ENCODE measurements at regions not wholly inside any gene's neighbourhood (a gene's known extent, or its start where the extent isn't known, plus 50 kb on each side); places are given as distances from the start of the nearest gene placed in this dataset.

DNA sequence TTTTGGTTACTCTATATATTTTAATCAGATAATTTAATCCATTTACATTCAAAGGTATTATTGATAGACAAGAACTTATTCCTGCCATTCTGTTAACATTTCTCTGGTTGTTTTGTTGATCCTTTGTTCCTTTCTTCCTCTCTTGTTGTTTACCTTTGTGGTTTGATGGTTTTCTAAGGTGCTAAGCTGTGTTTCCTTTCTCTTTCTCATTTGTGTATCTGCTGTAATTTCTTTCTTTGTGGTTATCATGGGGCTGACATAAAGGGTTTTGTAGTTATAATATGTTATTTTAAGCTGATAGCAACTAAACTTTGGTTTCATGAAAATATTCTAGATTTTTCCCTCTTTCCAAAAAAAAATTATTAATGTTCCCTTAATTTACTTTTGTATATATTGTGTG, 179.2 kb downstream of the NDUFA10 start:
- H3F3A ChIP-seq (ENCODE audit: insufficient read depth, low read length): no peaks in the 10 kb centered on the region
- no peak overlapping the region for H3K27ac ChIP-seq (ENCODE audit: low read depth, low read length, poor library complexity, severe bottlenecking)
- H3K9me2 ChIP-seq (ENCODE audit: low read depth, low read length): no peaks in the 10 kb centered on the region
- no peaks in the 10 kb centered on the region for H3K9me3 ChIP-seq (ENCODE audit: low read length)
- H3K36me3 ChIP-seq (ENCODE audit: insufficient read depth, low read length): no peaks in the 10 kb centered on the region
- TF ChIP-seq, protein P1, sequence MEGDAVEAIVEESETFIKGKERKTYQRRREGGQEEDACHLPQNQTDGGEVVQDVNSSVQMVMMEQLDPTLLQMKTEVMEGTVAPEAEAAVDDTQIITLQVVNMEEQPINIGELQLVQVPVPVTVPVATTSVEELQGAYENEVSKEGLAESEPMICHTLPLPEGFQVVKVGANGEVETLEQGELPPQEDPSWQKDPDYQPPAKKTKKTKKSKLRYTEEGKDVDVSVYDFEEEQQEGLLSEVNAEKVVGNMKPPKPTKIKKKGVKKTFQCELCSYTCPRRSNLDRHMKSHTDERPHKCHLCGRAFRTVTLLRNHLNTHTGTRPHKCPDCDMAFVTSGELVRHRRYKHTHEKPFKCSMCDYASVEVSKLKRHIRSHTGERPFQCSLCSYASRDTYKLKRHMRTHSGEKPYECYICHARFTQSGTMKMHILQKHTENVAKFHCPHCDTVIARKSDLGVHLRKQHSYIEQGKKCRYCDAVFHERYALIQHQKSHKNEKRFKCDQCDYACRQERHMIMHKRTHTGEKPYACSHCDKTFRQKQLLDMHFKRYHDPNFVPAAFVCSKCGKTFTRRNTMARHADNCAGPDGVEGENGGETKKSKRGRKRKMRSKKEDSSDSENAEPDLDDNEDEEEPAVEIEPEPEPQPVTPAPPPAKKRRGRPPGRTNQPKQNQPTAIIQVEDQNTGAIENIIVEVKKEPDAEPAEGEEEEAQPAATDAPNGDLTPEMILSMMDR (IDR thresholded peaks at IDR 0.05; ENCODE audit: low read length): no peak
- no peak for TF ChIP-seq EZH2 (IDR thresholded peaks at IDR 0.05; ENCODE audit: borderline replicate concordance, low read length)
- H3K27me3 ChIP-seq (ENCODE audit: insufficient read depth, low read length): no peaks in the 10 kb centered on the region
- no peak overlapping the region for H3K4me2 ChIP-seq (ENCODE audit: low read length)
- no peaks in the 10 kb centered on the region for H4K20me1 ChIP-seq (ENCODE audit: insufficient read depth, low read length)
- H3K4me1 ChIP-seq (ENCODE audit: insufficient read depth, low read length, severe bottlenecking): no peaks in the 10 kb centered on the region
- H3K9ac ChIP-seq (ENCODE audit: low read length): no peak overlapping the region
- no peak overlapping the region for H2AFZ ChIP-seq (ENCODE audit: low read length)
- H3K4me3 ChIP-seq (ENCODE audit: low read depth, low read length, poor library complexity, severe bottlenecking): no peak overlapping the region
- no peaks in the 10 kb centered on the region for H3K79me2 ChIP-seq (ENCODE audit: insufficient read depth, low read length)

- no peak overlapping the region for H3K27ac ChIP-seq (ENCODE audit: low read depth, low read length, poor library complexity, severe bottlenecking)
- TF ChIP-seq, protein P1 (IDR thresholded peaks at IDR 0.05; ENCODE audit: low read length): no peak
- TF ChIP-seq EZH2 (IDR thresholded peaks at IDR 0.05; ENCODE audit: borderline replicate concordance, low read length): no peak
- no peak overlapping the region for H3K9ac ChIP-seq (ENCODE audit: low read length)
- H2AFZ ChIP-seq (ENCODE audit: low read length): no peak overlapping the region
- H3K9me2 ChIP-seq (ENCODE audit: low read depth, low read length): no peaks in the 10 kb centered on the region
- no peaks in the 10 kb centered on the region for H3F3A ChIP-seq (ENCODE audit: insufficient read depth, low read length)
- H3K36me3 ChIP-seq (ENCODE audit: insufficient read depth, low read length): no peaks in the 10 kb centered on the region
- no peaks in the 10 kb centered on the region for H3K79me2 ChIP-seq (ENCODE audit: insufficient read depth, low read length)
- H3K4me2 ChIP-seq (ENCODE audit: low read length): no peak overlapping the region
- no peaks in the 10 kb centered on the region for H3K27me3 ChIP-seq (ENCODE audit: insufficient read depth, low read length)
- no peaks in the 10 kb centered on the region for H3K4me1 ChIP-seq (ENCODE audit: insufficient read depth, low read length, severe bottlenecking)
- H4K20me1 ChIP-seq (ENCODE audit: insufficient read depth, low read length): no peaks in the 10 kb centered on the region
- H3K4me3 ChIP-seq (ENCODE audit: low read depth, low read length, poor library complexity, severe bottlenecking): no peak overlapping the region
- H3K9me3 ChIP-seq (ENCODE audit: low read length): no peaks in the 10 kb centered on the region
Measured at GRCh38 chr2:239839306-239839705, 185.8 kb downstream of the NDUFA10 start.

DNA sequence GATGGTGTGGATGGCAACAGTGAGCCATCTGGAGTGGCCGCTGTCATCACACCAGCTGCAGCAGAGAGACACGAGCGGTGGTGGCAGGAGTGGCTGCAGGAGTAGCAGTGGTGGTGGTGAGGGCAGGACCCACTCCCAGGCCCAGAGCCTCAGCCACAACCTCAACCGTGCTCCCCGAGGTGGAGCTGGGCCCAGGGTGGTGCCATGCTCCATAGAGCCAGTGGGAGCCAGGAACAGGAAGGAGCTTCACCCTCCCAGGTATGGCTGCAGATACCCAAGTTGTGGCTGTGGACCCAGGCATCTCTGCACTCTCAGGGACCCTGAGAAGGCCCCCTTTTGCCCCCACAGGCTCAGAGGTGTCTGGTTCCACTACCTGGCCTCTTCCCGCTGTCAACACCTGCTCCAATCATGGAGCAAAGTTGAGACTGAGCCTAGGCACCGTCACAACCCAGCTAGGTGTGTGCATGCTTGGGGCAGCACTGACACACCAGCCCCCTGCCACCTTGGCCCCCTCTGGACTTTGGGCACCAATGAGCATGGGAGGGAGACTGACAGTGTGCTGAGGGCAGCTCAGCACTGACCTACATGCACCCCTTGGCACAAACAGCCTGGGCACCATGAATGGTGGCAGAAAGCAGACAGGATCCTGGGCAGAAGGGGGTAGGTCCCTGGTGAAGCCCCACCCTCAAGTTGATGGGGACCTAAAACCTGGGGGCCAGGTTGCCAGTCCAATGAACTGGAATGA, 188.9 kb downstream of the NDUFA10 start:
- H3K79me2 ChIP-seq (ENCODE audit: insufficient read depth, low read length): no peaks in the 10 kb centered on the region
- H3K9me3 ChIP-seq (ENCODE audit: low read length): no peaks in the 10 kb centered on the region
- H3K27ac ChIP-seq (ENCODE audit: low read depth, low read length, poor library complexity, severe bottlenecking): no peak overlapping the region
- H2AFZ ChIP-seq (ENCODE audit: low read length): no peak overlapping the region
- H3K4me2 ChIP-seq (ENCODE audit: low read length): no peak overlapping the region
- no peaks in the 10 kb centered on the region for H3K36me3 ChIP-seq (ENCODE audit: insufficient read depth, low read length)
- no peaks in the 10 kb centered on the region for H3K4me1 ChIP-seq (ENCODE audit: insufficient read depth, low read length, severe bottlenecking)
- H3K9ac ChIP-seq (ENCODE audit: low read length): no peak overlapping the region
- no peak for TF ChIP-seq EZH2 (IDR thresholded peaks at IDR 0.05; ENCODE audit: borderline replicate concordance, low read length)
- TF ChIP-seq, protein P1 (IDR thresholded peaks at IDR 0.05; ENCODE audit: low read length): no peak
- H3K27me3 ChIP-seq (ENCODE audit: insufficient read depth, low read length): no peaks in the 10 kb centered on the region
- H3K9me2 ChIP-seq (ENCODE audit: low read depth, low read length): no peaks in the 10 kb centered on the region
- H3F3A ChIP-seq (ENCODE audit: insufficient read depth, low read length): no peaks in the 10 kb centered on the region
- no peaks in the 10 kb centered on the region for H4K20me1 ChIP-seq (ENCODE audit: insufficient read depth, low read length)
- no peak overlapping the region for H3K4me3 ChIP-seq (ENCODE audit: low read depth, low read length, poor library complexity, severe bottlenecking)

All from OCI-LY1 (cell line).